ENCODE measurements at regions not wholly inside any gene's neighbourhood (a gene's known extent, or its start where the extent isn't known, plus 50 kb on each side); places are given as distances from the start of the nearest gene placed in this dataset.
"Not testable (repeated sequence)": the region's sequence is repeated elsewhere in the genome, so short reads cannot be mapped to it uniquely, and the experiment has no call there.

DNA sequence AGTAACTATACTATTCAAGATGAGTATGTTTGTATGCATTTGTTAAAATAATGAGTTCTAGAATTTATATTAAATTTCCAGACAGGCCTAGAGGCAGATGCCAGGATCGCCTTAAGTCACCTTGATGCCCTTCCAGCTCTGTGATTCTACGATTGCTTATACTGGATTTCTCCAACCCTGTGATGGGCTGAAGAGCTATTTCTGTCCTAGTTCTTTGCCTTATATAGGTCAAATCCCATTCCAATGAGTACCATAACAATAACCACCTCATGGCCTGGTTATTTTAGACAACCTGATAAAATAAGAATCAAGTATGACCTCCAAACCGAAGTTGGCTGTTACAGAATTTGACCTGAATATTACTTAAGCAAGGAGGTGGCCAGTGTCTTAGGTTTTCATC is 79.8 kb upstream of the BLID start:
- DNase-seq, result no peak

DNA sequence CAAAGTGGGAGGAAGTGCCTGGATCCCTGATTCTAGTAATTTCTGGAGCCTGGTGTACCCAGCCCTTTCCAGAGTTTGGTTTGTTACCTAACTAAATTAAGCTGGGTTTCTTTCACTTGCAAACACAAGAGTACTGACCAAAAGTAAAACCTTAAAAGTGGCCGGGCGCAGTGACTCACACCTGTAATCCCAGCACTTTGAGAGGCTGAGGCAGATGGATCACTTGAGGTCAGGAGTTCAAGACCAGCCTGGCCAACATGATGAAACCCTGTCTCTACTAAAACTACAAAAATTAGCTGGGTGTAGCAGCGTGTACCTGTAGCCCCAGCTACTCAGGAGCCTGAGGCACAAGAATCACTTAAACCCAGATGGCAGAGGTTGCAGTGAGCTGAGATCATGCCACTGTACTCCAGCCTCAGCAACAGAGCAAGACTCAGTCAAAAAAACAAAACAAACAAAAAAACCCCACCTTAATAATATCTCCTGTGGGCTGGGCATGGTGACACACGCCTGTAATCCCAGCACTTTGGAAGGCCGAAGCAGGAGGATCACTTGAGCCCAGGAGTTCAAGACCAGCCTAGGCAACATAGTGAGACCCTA is 78.0 kb upstream of the BLID start:
- not testable (repeated sequence) for DNase-seq

DNA sequence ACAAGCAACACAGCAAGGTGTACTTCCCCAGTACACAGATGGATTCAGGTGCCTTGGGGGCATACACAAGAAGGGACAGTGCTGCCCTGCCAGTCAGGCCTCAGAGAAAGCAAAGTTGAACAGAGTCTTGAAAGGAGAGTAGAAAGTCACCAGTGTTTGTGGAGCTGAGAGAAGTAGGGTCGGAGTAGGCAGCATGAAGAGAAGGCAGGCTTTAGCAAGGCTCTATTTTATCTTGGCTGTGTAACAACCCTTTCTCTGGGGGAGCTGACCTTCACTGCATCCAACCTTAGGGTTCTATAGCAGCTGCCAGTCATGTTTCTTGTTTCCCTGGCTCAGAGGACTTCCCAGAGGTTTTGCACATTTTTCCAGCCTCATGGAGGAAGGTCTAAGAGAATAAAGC is 77.4 kb upstream of the BLID start:
- DNase-seq, result no peak

- no peak for DNase-seq
Measured at GRCh38 chr11:122192634-122193255, 76.7 kb upstream of the BLID start.

GRCh38 chr11:122190768-122191167 is 74.8 kb upstream of the BLID start:
- DNase-seq, result no peak

- DNase-seq, result no peak
Measured at GRCh38 chr11:122189229-122189628, 73.2 kb upstream of the BLID start.

GRCh38 chr11:122187373-122188165 is 71.6 kb upstream of the BLID start:
- no peak for DNase-seq

- no peak for DNase-seq
Measured at GRCh38 chr11:122186439-122187080, 70.5 kb upstream of the BLID start.

DNA sequence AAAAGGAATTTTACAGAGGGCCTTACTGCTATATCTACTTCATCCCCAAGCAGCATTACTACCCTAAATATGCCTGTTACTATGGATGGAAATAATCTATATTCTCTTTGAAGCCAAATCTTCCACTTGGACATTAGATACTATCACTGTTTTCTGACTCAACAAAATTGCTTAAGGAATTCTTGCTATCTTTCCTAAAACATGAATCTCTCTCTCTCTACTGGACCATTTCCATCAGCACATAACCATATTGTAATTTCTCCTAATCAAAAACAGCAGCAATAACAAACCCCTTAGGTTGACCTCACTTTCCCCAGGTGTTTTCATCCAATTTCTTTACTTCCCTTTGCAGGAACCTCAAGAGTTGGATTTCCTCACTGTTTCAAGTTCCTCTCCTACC is 67.9 kb upstream of the BLID start:
- DNase-seq, result no peak

DNA sequence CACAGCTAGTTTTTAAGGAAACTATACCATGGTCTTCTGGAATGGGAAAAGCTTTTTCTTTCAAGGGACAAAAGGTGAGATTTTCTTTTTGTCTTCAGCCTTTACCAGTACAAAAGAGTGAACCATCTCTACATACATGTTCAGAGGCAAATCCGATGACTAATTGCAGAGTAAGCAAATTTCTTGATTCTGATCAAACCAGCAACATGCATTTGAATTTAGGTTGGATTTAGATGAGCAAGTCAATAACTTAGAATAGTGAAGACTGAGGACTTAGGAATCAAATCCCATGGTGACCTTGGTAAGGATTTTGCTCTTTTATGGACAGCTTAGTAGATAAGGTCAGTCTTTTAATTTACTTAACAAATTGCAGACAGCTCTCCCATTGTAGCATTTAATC is 65.9 kb upstream of the BLID start:
- DNase-seq, result no peak

- no peak for DNase-seq
Measured at GRCh38 chr11:122181372-122181771, 65.4 kb upstream of the BLID start.

DNA sequence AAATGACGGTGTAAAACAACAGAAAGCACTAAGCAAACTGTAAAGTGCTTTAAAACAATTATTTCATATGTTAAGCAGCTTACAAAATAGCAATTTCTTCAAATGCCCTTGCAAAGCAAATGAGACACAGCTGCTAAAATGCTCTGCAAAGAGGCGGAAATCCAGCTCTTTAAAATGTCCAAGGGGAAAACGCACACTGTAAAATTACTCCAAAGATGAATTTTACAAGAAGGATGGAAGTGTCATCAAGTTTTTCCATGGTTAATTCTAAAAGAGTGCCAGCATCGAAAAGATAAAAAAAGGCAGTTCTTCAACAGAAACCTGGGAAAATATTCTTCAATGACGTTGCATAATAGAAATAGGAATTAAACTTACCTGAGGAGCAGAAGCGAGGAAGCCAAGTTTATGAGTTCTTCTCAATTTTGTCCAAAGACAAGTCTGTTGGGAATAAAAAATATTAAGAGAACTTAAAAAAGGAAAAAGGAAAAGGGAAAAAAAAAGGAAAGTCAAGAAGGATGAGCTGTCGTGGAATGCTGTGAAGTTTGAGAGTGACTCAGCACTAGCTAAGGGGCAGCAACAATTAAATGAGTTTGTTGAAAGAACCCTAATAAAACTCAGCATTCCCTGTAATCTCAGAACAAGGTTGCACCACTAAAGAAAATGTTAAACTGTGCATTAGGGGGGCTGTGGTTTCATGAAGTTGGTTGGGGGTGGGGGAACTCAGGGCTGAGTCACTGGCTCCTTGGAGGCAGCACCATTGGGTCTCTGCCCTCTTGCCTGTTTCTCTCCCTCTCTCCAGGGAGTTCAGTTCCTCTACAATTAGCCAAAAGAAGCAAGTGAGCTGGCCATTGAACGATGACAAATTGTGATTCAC is 64.2 kb upstream of the BLID start:
- DNase-seq, result no peak

- no peak for DNase-seq
Measured at GRCh38 chr11:122178795-122179194, 62.8 kb upstream of the BLID start.

- DNase-seq, result no peak
Measured at GRCh38 chr11:122177238-122177637, 61.2 kb upstream of the BLID start.

GRCh38 chr11:122176651-122177050 is 60.6 kb upstream of the BLID start:
- no peak for DNase-seq

DNA sequence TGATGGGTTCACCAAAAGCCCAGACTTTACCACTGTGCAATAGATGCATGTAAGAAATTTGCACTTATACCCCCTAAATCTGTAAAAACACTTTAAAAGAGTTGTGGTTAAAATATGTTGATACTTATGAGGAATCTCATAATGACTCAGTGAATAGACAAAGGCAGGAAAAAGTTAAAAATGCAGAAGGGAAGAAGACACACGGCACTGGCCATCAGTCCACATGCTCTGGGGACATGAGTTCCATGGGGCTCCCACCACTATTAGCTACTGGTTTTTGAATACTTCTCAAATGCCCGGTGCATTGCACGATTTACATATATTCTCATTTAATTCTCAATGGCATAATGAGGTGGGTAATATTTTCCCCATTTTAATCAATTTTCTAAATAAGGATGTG is 59.3 kb upstream of the BLID start:
- no peak for DNase-seq

DNA sequence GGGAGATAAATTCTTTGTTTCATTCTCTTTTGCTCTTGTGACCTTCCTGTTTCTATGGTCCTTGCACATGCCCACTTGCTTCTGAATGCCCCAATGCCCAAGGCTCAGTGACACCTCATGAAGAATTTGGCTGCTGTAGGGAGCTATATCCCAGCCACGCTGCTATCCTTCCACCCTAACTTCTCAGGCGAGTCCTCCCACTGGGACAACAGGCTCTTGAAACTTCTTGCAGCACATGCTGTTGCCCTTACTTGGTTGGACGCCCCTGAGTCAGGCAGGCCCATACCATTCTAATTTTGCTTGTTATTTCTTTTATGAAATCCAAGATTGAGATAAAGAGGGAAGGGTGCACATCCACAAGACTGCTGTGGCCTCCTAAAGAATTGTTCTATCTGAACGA is 57.6 kb upstream of the BLID start:
- no peak for DNase-seq

DNA sequence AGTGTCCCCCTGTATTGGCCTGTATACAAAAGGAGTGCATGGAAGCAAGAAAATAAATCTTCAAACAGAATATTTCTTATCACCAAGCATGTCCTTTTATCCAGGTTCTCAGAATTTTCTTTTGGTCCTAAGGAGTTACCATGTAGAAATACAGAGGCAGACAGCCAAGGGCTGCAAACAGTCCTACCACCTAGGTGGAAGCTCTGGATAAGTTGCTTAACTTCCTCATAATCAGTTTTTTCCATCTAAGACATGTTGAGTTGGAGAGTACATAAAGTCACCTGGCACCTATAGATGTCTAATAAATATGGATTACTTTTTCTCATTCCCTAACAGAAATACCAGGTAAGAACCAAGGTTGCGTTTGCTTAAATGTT is 57.0 kb upstream of the BLID start:
- no peak for DNase-seq

GRCh38 chr11:122172352-122173073 is 56.5 kb upstream of the BLID start:
- DNase-seq, result no peak

GRCh38 chr11:122170815-122171475 is 54.9 kb upstream of the BLID start:
- no peak for DNase-seq

- DNase-seq, result no peak
Measured at GRCh38 chr11:122168218-122168617, 52.2 kb upstream of the BLID start.

DNA sequence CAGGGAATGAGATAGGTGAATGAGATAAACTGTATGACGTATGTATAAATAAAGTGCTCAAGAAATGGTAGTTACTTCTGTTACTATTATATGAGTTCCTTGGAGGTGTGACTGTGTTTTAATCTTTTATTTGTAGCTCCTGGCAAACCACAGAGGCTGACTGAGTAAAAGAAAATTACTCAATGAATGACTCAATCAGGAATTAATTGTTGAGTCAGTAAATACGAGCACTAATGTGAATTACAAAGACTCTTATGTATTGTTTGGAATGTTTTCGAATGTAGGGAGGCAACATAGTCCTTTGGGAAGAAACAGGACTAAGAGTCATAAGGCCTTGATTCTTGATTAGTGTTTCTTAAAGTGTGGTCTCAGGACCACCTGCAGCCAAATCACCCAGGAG is 51.1 kb upstream of the BLID start:
- no peak for DNase-seq
